ENCODE measurements at regions not wholly inside any gene's neighbourhood (a gene's known extent, or its start where the extent isn't known, plus 50 kb on each side); places are given as distances from the start of the nearest gene placed in this dataset.

DNA sequence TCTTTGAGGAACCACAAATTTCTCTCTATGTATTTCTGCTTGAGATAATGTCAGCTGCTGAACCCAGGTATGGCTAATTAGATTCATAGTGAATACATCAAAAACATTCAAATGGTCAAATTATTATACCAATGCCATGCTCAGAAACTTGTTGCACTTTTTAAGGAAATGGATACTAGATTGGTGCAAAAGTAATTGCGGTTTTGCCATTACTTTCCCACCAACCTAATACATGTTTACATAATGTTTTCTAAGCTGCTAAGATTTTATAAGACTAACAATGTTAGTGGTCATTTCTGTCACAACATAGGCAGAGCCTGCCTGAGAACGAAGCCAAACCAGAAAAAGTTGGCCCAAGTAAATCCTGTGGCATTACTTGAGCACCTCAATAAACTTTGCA is 568.2 kb upstream of the LRATD1 start:
- TF ChIP-seq, protein P1, sequence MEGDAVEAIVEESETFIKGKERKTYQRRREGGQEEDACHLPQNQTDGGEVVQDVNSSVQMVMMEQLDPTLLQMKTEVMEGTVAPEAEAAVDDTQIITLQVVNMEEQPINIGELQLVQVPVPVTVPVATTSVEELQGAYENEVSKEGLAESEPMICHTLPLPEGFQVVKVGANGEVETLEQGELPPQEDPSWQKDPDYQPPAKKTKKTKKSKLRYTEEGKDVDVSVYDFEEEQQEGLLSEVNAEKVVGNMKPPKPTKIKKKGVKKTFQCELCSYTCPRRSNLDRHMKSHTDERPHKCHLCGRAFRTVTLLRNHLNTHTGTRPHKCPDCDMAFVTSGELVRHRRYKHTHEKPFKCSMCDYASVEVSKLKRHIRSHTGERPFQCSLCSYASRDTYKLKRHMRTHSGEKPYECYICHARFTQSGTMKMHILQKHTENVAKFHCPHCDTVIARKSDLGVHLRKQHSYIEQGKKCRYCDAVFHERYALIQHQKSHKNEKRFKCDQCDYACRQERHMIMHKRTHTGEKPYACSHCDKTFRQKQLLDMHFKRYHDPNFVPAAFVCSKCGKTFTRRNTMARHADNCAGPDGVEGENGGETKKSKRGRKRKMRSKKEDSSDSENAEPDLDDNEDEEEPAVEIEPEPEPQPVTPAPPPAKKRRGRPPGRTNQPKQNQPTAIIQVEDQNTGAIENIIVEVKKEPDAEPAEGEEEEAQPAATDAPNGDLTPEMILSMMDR (IDR thresholded peaks at IDR 0.05; ENCODE audit: insufficient read depth, low read length, poor library complexity, severe bottlenecking), result no peak
- no peak for TF ChIP-seq EZH2phosphoT487 (conservative IDR thresholded peaks at IDR 0.05; ENCODE audit: low read length)
